Colonic mucosa (tissue), 4 donors: ENCODE measurements at regions not wholly inside any gene's neighbourhood (a gene's known extent, or its start where the extent isn't known, plus 50 kb on each side); places are given as distances from the start of the nearest gene placed in this dataset.
"Not testable (repeated sequence)": the region's sequence is repeated elsewhere in the genome, so short reads cannot be mapped to it uniquely, and the experiment has no call there.

Experiments
- DNase-seq: peaks from one replicate; pipeline ENCODE4 v3.0.0-alpha.2; 2020
- H3K27ac ChIP-seq: fragments of 200-600 bp; one replicate; pipeline ENCODE4 v1.8.0; 2021
- H3K27me3 ChIP-seq: fragments of 200-600 bp; one replicate; pipeline ENCODE4 v1.8.0; 2021
- H3K36me3 ChIP-seq: fragments of 200-600 bp; one replicate; pipeline ENCODE4 v1.8.0; 2021
- H3K4me1 ChIP-seq: fragments of 200-600 bp; one replicate; pipeline ENCODE4 v1.8.0; 2021; ENCODE audit warnings: mild to moderate bottlenecking
- H3K4me3 ChIP-seq: fragments of 200-600 bp; one replicate; pipeline ENCODE4 v1.8.0; 2021
- H3K9ac ChIP-seq, 2 donors: one replicate each; pipeline ENCODE4 v1.7.0; 2013; ENCODE audit warnings: control low read depth in 2 of 2, low read depth in 2 of 2, low read length in 2 of 2
- H3K9me3 ChIP-seq: fragments of 200-600 bp; one replicate; pipeline ENCODE4 v1.8.0; 2021
- intact Hi-C: fragments of 100-400 bp; cut with DNase I; formaldehyde crosslinking; loops from one replicate; pipeline ENCODE4 v1.14.1; 2022
- TF ChIP-seq, protein P1 (sequence below): fragments of 200-600 bp; IDR thresholded peaks from one replicate; pipeline ENCODE4 v1.8.0; 2022; ENCODE audit warnings: antibody characterized with exemption, mild to moderate bottlenecking
- donor health status: healthy.
- donor health status: DM: no; HTN: no; CAD: no.
- donor health status: DM: no; HTN: no; CAD: no.

DNA sequence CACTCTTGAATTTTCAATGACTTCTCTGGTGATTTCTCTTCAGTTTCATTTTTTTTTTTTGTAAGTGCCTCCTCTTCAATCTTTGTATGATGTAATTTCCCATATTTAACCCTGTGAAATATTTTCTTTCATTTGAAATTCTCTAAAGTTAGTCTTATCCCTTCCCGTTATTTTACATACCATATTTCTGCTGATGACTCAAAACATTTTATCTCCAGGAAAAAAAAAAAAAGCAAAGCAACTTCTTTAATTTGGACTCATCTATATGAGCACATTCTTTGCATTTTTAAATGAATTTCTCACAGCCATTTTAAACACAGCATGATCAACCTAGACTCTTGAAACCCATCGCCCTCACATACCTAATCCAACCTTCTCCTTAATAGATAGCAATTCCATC lies 1831.4 kb downstream of the ARAP2 start:
- H3K9me3 ChIP-seq: no peaks in the 10 kb centered on the region
- no peaks in the 10 kb centered on the region for H3K27me3 ChIP-seq
- intact Hi-C loops: no loop called here
- no peak for DNase-seq
- no peak overlapping the region for H3K4me3 ChIP-seq
- no peaks in the 10 kb centered on the region for H3K4me1 ChIP-seq
- H3K27ac ChIP-seq: no peak overlapping the region
- H3K36me3 ChIP-seq: no peaks in the 10 kb centered on the region
- TF ChIP-seq, protein P1, sequence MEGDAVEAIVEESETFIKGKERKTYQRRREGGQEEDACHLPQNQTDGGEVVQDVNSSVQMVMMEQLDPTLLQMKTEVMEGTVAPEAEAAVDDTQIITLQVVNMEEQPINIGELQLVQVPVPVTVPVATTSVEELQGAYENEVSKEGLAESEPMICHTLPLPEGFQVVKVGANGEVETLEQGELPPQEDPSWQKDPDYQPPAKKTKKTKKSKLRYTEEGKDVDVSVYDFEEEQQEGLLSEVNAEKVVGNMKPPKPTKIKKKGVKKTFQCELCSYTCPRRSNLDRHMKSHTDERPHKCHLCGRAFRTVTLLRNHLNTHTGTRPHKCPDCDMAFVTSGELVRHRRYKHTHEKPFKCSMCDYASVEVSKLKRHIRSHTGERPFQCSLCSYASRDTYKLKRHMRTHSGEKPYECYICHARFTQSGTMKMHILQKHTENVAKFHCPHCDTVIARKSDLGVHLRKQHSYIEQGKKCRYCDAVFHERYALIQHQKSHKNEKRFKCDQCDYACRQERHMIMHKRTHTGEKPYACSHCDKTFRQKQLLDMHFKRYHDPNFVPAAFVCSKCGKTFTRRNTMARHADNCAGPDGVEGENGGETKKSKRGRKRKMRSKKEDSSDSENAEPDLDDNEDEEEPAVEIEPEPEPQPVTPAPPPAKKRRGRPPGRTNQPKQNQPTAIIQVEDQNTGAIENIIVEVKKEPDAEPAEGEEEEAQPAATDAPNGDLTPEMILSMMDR: no peak
- no peak overlapping the region for H3K9ac ChIP-seq

GRCh38 chr4:34417160-34417559 lies 1827.2 kb downstream of the ARAP2 start:
- Histone ChIP-seq H3K27me3 (no peaks in the 10 kb centered on the region), H3K36me3 (no peaks in the 10 kb centered on the region), H3K9ac (no peak overlapping the region), H3K4me3 (no peak overlapping the region), H3K4me1 (no peaks in the 10 kb centered on the region), H3K9me3 (no peaks in the 10 kb centered on the region), H3K27ac (no peak overlapping the region)
- TF ChIP-seq, protein P1: no peak
- no peak for DNase-seq
- intact Hi-C loops: no loop called here

DNA sequence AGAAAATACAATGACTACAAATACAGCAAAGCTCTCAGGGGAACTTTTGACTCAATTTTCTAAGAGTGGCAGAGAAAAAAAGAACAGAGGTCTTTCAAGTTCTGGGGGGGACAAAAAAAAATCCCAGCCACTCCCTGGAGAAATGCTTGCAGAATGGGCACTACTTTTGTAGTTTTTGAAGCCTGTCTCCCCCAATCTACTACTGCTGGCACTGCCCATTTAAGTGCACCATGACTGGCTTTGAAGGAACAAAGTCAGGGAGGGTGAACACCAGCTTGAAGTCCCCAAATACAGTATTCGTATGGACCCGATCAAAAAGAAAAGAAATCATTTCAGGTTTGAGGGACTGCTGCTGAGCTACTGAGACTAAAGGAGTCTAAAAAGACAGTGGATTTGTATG lies 1824.4 kb downstream of the ARAP2 start:
- Histone ChIP-seq H3K36me3 (no peaks in the 10 kb centered on the region), H3K27me3 (no peaks in the 10 kb centered on the region), H3K4me3 (no peak overlapping the region), H3K9ac (no peak overlapping the region), H3K9me3 (no peaks in the 10 kb centered on the region), H3K4me1 (no peaks in the 10 kb centered on the region), H3K27ac (no peak overlapping the region)
- intact Hi-C loops: no loop called here
- no peak for DNase-seq
- TF ChIP-seq, protein P1: no peak

DNA sequence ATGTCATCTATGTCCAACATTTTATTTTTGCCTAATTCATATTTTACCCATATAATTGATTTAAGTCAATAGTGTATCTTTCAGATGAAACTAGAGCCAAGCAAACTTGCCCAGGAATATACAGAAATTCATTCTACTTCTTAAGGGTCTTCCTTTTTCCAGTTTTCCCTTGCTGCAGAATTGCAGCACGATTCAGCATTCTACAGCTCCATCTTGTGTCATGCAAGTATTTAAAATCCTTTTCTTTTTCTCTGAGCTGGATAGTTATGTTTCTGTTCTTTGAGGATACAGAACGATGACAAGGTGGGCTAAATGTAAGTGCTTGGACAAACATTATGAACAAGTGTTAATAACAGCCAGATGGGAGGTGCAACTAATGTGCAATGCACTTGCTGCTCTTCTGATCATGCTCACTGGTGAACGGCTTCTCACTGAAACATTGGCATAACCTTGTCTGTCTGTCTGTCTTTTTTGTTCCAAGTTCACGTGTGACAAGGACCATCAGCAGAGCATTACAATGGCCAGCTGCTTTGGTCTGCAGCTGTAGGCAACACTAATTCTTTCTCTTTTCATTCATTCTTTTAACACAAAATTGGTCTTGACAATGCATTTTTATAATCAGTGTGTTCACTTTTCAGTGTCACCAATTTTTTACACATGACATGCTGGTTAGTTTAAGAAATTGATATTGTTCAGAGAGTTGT lies 1821.7 kb downstream of the ARAP2 start:
- TF ChIP-seq, protein P1: no peak
- Histone ChIP-seq H3K4me1 (no peaks in the 10 kb centered on the region), H3K9me3 (no peaks in the 10 kb centered on the region), H3K9ac (no peak overlapping the region), H3K4me3 (no peak overlapping the region), H3K36me3 (no peaks in the 10 kb centered on the region), H3K27ac (no peak overlapping the region), H3K27me3 (no peaks in the 10 kb centered on the region)
- intact Hi-C loops: no loop called here
- no peak for DNase-seq

GRCh38 chr4:34432706-34433105 lies 1811.6 kb downstream of the ARAP2 start:
- TF ChIP-seq, protein P1: no peak
- Histone ChIP-seq H3K27ac (no peak overlapping the region), H3K4me1 (no peaks in the 10 kb centered on the region), H3K36me3 (no peaks in the 10 kb centered on the region), H3K4me3 (no peak overlapping the region), H3K9ac (no peak overlapping the region), H3K27me3 (no peaks in the 10 kb centered on the region), H3K9me3 (no peaks in the 10 kb centered on the region)
- intact Hi-C loops: no loop called here
- no peak for DNase-seq

DNA sequence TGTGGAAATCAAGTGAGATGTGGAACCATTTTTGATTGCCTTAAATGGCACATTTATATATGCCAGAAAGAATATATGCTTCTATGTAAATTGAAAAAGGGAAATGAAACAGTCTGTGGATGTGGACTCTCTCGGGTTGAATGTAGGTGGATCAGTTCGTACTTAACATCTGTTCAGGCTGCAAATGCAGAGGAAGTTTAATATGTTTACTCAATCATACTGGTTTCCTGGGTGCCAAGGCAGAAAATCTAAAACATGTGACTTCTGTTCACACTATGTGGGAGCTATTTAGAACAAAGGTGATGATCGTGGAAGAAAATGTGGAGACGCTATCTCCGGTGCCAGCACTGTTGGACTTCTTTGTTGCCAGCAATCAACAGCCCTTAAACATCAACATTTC lies 1809.9 kb downstream of the ARAP2 start:
- DNase-seq, H3K9me3 ChIP-seq, H3K36me3 ChIP-seq, H3K27me3 ChIP-seq, H3K4me1 ChIP-seq, intact Hi-C loops, H3K4me3 ChIP-seq, H3K27ac ChIP-seq, H3K9ac ChIP-seq: not testable (repeated sequence)
